Ishikawa (cell line): ENCODE measurements at regions not wholly inside any gene's neighbourhood (a gene's known extent, or its start where the extent isn't known, plus 50 kb on each side); places are given as distances from the start of the nearest gene placed in this dataset.

Experiments
- CEBPB ChIP-seq: IDR thresholded peaks from 2 replicates; pipeline ENCODE4 v1.6.1; 2012
- CREB1 ChIP-seq: IDR thresholded peaks from 2 replicates; pipeline ENCODE4 v1.6.1; 2012; ENCODE audit warnings: low read depth
- EGR1 ChIP-seq: IDR thresholded peaks from 2 replicates; pipeline ENCODE4 v1.6.1; 2012
- EP300 ChIP-seq: IDR thresholded peaks from 2 replicates; pipeline ENCODE4 v1.6.1; 2012; ENCODE audit warnings: borderline replicate concordance
- FOXM1 ChIP-seq: IDR thresholded peaks from 2 replicates; pipeline ENCODE4 v1.6.1; 2012; ENCODE audit warnings: low read depth, borderline replicate concordance
- MAX ChIP-seq: IDR thresholded peaks from 2 replicates; pipeline ENCODE4 v1.6.1; 2012
- NFIC ChIP-seq: IDR thresholded peaks from 2 replicates; pipeline ENCODE4 v1.6.1; 2012
- RAD21 ChIP-seq: IDR thresholded peaks from 2 replicates; pipeline ENCODE4 v1.6.1; 2012; ENCODE audit warnings: low read depth
- REST ChIP-seq: IDR thresholded peaks from 2 replicates; pipeline ENCODE4 v1.6.1; 2012; ENCODE audit warnings: low read depth, mild to moderate bottlenecking
- TAF1 ChIP-seq: IDR thresholded peaks from 2 replicates; pipeline ENCODE4 v1.6.1; 2012; ENCODE audit warnings: low read depth, mild to moderate bottlenecking
- TCF12 ChIP-seq: IDR thresholded peaks from 2 replicates; pipeline ENCODE4 v1.6.1; 2012; ENCODE audit warnings: low read depth
- TEAD4 ChIP-seq: IDR thresholded peaks from 2 replicates; pipeline ENCODE4 v1.6.1; 2012
- USF1 ChIP-seq: IDR thresholded peaks from 2 replicates; pipeline ENCODE4 v1.6.1; 2012
- YY1 ChIP-seq: IDR thresholded peaks from 2 replicates; pipeline ENCODE4 v1.6.1; 2012; ENCODE audit warnings: low read depth
- ZBTB7A ChIP-seq: IDR thresholded peaks from 2 replicates; pipeline ENCODE4 v1.6.1; 2012; ENCODE audit warnings: low read depth

GRCh38 chr2:145010635-145011034 is 490.7 kb upstream of the ZEB2 start:
- TF ChIP-seq ZBTB7A (no peak), CEBPB (no peak), EP300 (no peak)

- TF ChIP-seq NFIC (no peak), CREB1 (no peak), REST (no peak), TAF1 (no peak), FOXM1 (no peak), EP300 (no peak), CEBPB (no peak), YY1 (no peak), TEAD4 (no peak), ZBTB7A (no peak)
Measured at GRCh38 chr2:145007960-145008263, 488.0 kb upstream of the ZEB2 start.

- TF ChIP-seq REST (no peak), MAX (no peak), USF1 (no peak), ZBTB7A (no peak), TEAD4 (no peak), FOXM1 (no peak), RAD21 (no peak), EGR1 (no peak), NFIC (no peak), CEBPB (no peak), YY1 (no peak), CREB1 (no peak), TAF1 (no peak), TCF12 (no peak), EP300 (no peak)
Measured at GRCh38 chr2:145007093-145007959, 487.4 kb upstream of the ZEB2 start.

GRCh38 chr2:145002624-145003023 is 482.7 kb upstream of the ZEB2 start:
- TF ChIP-seq TCF12: no peak
- TF ChIP-seq TAF1: no peak
- no peak for TF ChIP-seq REST
- no peak for TF ChIP-seq RAD21
- no peak for TF ChIP-seq CEBPB
- no peak for TF ChIP-seq ZBTB7A
- no peak for TF ChIP-seq YY1
- TF ChIP-seq EP300: no peak
- no peak for TF ChIP-seq USF1
- no peak for TF ChIP-seq TEAD4
- TF ChIP-seq EGR1: no peak
- no peak for TF ChIP-seq FOXM1
- TF ChIP-seq CREB1: no peak
- no peak for TF ChIP-seq MAX
- TF ChIP-seq NFIC: no peak
